T-helper 2 cell (primary cell): ENCODE measurements at regions not wholly inside any gene's neighbourhood (a gene's known extent, or its start where the extent isn't known, plus 50 kb on each side); places are given as distances from the start of the nearest gene placed in this dataset.
"Not testable (repeated sequence)": the region's sequence is repeated elsewhere in the genome, so short reads cannot be mapped to it uniquely, and the experiment has no call there.

Experiments used
- DNase-seq, 5 experiments: peaks; one replicate each; pipeline versions ENCODE4 v3.0.0 to v3.0.0-alpha.2; 2012 to 2022

GRCh38 chrX:147468600-147468999, 443.1 kb upstream of the FMR1 start:
- DNase-seq, result no peak

- DNase-seq, result peak in 1 of 5 experiments; percentile 1
Observed at GRCh38 chrX:147476008-147476407, 435.7 kb upstream of the FMR1 start.

GRCh38 chrX:147478899-147479298, 432.8 kb upstream of the FMR1 start:
- DNase-seq, result no peak

GRCh38 chrX:147485207-147485606, 426.5 kb upstream of the FMR1 start:
- DNase-seq, result no peak

- DNase-seq, result no peak
Observed at GRCh38 chrX:147494365-147494764, 417.4 kb upstream of the FMR1 start.

- DNase-seq, result no peak
Observed at GRCh38 chrX:147498796-147499195, 412.9 kb upstream of the FMR1 start.

GRCh38 chrX:147522981-147523380, 388.7 kb upstream of the FMR1 start:
- DNase-seq, result no peak

GRCh38 chrX:147533426-147533825, 378.3 kb upstream of the FMR1 start:
- DNase-seq, result no peak

- DNase-seq, result no peak
Observed at GRCh38 chrX:147537172-147537571, 374.5 kb upstream of the FMR1 start.

- DNase-seq, result not testable (repeated sequence)
Observed at GRCh38 chrX:147548023-147548422, 363.7 kb upstream of the FMR1 start.

GRCh38 chrX:147550217-147550616, 361.5 kb upstream of the FMR1 start:
- peak in 1 of 5 experiments; percentile 0 for DNase-seq

- no peak for DNase-seq
Observed at GRCh38 chrX:147559191-147559590, 352.5 kb upstream of the FMR1 start.

GRCh38 chrX:147565237-147565636, 346.5 kb upstream of the FMR1 start:
- no peak for DNase-seq

- no peak for DNase-seq
Observed at GRCh38 chrX:147570483-147570882, 341.2 kb upstream of the FMR1 start.

GRCh38 chrX:147573266-147573665, 338.5 kb upstream of the FMR1 start:
- DNase-seq, result no peak

- DNase-seq, result no peak
Observed at GRCh38 chrX:147602176-147602696, 309.5 kb upstream of the FMR1 start.

GRCh38 chrX:147626605-147627004, 285.1 kb upstream of the FMR1 start:
- DNase-seq, result no peak

GRCh38 chrX:147635186-147635585, 276.5 kb upstream of the FMR1 start:
- DNase-seq, result no peak

- DNase-seq, result no peak
Observed at GRCh38 chrX:147637190-147637589, 274.5 kb upstream of the FMR1 start.

GRCh38 chrX:147646949-147647723, 264.6 kb upstream of the FMR1 start:
- DNase-seq, result no peak

GRCh38 chrX:147675819-147676218, 235.9 kb upstream of the FMR1 start:
- DNase-seq, result no peak

GRCh38 chrX:147679356-147680005, 232.2 kb upstream of the FMR1 start:
- DNase-seq, result no peak

GRCh38 chrX:147680251-147680650, 231.5 kb upstream of the FMR1 start:
- DNase-seq, result no peak

- no peak for DNase-seq
Observed at GRCh38 chrX:147693511-147693910, 218.2 kb upstream of the FMR1 start.
